Aorta (tissue), 5 donors: ENCODE measurements at regions not wholly inside any gene's neighbourhood (a gene's known extent, or its start where the extent isn't known, plus 50 kb on each side); places are given as distances from the start of the nearest gene placed in this dataset.

Experiments used
- ATAC-seq: fragments of 200-7000 bp; cut with Tn5 transposase; one replicate; pipeline ENCODE4 v1.9.1; 2022; ENCODE audit warnings: moderate library complexity; ENCODE audit not compliant: low FRiP score
- DNase-seq, 2 donors: peaks; one replicate each; pipeline ENCODE4 v3.0.0-alpha.2; 2020
- H3K27ac ChIP-seq, 2 donors: one replicate each; pipeline ENCODE4 v1.5.1; 2013; ENCODE audit warnings: low read length in 2 of 2, mild to moderate bottlenecking in 2 of 2, moderate library complexity in 2 of 2, control low read depth in 1 of 2, inconsistent platforms in 1 of 2, low read depth in 1 of 2
- H3K27me3 ChIP-seq, 2 donors: one replicate each; pipeline ENCODE4 v1.6.1; 2013; ENCODE audit warnings: control low read depth in 1 of 2, low read length in 1 of 2, mild to moderate bottlenecking in 1 of 2, moderate library complexity in 1 of 2; ENCODE audit not compliant: insufficient read depth in 2 of 2, control insufficient read depth in 1 of 2
- H3K36me3 ChIP-seq, 2 donors: one replicate each; pipeline ENCODE4 v1.6.1; 2013; ENCODE audit warnings: control low read depth in 1 of 2, low read length in 1 of 2, mild to moderate bottlenecking in 1 of 2; ENCODE audit not compliant: insufficient read depth in 2 of 2, control insufficient read depth in 1 of 2
- H3K4me1 ChIP-seq, 2 donors: one replicate each; pipeline ENCODE4 v1.6.1; 2013; ENCODE audit warnings: low read length in 2 of 2, control low read depth in 1 of 2, mild to moderate bottlenecking in 1 of 2, moderate library complexity in 1 of 2; ENCODE audit not compliant: insufficient read depth in 2 of 2, control insufficient read depth in 1 of 2
- H3K4me3 ChIP-seq, 2 donors: one replicate each; pipeline ENCODE4 v1.5.1; 2013; ENCODE audit warnings: low read length in 2 of 2, control low read depth in 1 of 2, mild to moderate bottlenecking in 1 of 2
- H3K9me3 ChIP-seq: one replicate; pipeline ENCODE4 v1.6.1; 2013; ENCODE audit warnings: mild to moderate bottlenecking, low read length; ENCODE audit not compliant: control insufficient read depth
- WGBS, 2 donors: extraction: QIAGEN DNeasy Blood & Tissue Kit; methylation state at CpG; one replicate each; pipeline ENCODE4 v1.1.7; 2013; 5-methylcytosine and 5-hydroxymethylcytosine counted together
- intact Hi-C, 2 donors: fragments of 100-400 bp; cut with DNase I; formaldehyde crosslinking; loops; one replicate each; pipeline versions ENCODE4 v1.14.2 to v1.15.0; 2022
- donor health status: healthy with polysubstance abuse.
- donor health status: Bipolar disorder and iron deficiency.
- donor health status: DM: no; HTN: no; CAD: no.
- donor health status: DM: no; HTN: no; CAD: no.
- donor health status: DM: yes; HTN: yes; CAD: no.

DNA sequence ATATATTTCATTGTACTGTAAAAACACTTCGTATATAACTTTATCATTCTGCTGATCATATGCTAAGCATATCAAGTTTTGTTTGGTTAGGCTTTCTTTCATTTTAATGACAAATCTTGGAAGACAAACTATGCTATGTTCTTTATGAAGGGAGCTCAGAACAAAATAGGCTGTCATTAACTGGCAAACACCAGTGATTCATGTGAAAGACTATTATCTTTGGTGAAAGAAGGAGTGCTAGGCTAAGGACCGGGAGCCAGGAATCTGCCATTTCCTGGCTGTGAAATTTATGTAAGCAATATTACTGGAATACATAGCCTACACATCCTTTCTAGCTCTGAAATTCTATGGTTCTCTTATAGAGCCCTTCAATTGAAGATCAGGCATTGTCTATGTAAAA is 136.2 kb upstream of the CCN2 start:
- H3K4me1 ChIP-seq = peaks cover 0 to 4% of the 10 kb centered on the region in 2 donors
- H3K9me3 ChIP-seq = no peaks in the 10 kb centered on the region

DNA sequence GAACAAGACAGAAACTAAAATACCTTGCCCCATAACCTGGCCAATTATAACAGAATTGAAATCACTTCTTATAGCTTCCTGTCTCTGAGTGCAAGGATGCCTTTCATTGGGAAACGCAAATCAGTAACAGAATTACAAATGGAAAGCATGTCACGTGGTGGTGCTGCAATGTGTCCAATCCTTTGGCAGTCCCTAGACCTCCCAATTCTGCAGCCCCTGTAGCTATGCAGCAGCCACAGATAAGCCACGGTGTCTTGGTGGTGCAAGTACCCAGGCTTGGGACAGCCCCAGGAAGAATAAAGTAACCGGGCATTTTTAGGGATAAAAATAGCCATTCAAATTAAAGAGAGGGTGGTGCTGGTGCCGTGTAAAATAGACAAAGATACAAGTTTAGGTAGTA is 134.6 kb upstream of the CCN2 start:
- H3K4me3 ChIP-seq = no peak overlapping the region
- H3K27me3 ChIP-seq = no peaks in the 10 kb centered on the region
- peak; percentile 32 for ATAC-seq
- DNase-seq = no peak
- H3K9me3 ChIP-seq = no peaks in the 10 kb centered on the region
- no peaks in the 10 kb centered on the region for H3K36me3 ChIP-seq
- H3K4me1 ChIP-seq = peaks cover 0 to 4% of the 10 kb centered on the region in 2 donors
- 6 to 9% methylated on average over 5 of the region's 5 CpGs for WGBS, 2 donors
- H3K27ac ChIP-seq = peak overlapping the region; percentile 83 to 92
- intact Hi-C loops = loop anchor here (2.0 to 5.0 kb wide), 3 partner anchors 47 to 137 kb away; no protein-coding TSS in a partner anchor

More for the DNA sequence above, 136.2 kb upstream of the CCN2 start:
- no peak overlapping the region for H3K4me3 ChIP-seq
- intact Hi-C loops = loop anchor here (5.0 kb wide), 2 partner anchors 45 to 135 kb away; no protein-coding TSS in a partner anchor
- no peaks in the 10 kb centered on the region for H3K36me3 ChIP-seq
- WGBS, 2 donors = 8% methylated on average over 2 of the region's 2 CpGs
- DNase-seq = no peak
- no peak for ATAC-seq
- H3K27ac ChIP-seq = no peak overlapping the region
- no peaks in the 10 kb centered on the region for H3K27me3 ChIP-seq

DNA sequence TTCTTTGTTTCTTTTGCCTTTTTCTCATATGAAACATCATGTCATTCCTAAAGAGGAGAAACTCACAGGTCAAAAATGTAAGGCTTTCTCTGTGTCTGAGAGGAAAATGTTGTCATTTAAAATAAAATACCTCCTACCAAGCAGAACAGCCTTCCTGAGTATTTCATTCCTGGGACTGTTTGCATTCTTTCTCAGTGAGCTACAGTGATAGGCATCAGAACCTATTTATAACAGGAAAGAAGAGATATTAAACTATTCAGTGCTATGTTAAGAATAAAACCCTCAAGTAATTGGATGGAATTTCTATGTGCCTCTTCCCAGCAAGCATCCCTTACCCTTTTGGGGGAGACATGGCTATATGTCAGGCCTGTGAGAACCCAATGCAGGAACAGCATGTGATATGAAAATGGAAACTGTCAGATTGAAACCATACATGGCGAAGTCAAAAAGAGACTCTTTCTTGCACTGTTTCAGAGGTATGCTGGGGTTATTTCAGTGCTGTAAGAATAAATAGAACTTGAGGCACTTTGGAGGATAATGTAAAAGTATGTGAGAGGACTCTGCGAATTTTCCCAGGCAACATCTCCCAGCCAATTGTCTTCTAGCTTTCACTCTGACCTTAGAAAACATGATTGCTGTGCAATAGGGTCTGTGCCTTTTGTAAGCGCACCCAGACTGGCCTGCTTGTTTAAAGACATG is 133.8 kb upstream of the CCN2 start:
- peak overlapping the region; percentile 92 to 97 for H3K27ac ChIP-seq
- ATAC-seq = peak; percentile 77
- no peak for DNase-seq
- H3K36me3 ChIP-seq = no peaks in the 10 kb centered on the region
- H3K9me3 ChIP-seq = no peaks in the 10 kb centered on the region
- no peaks in the 10 kb centered on the region for H3K27me3 ChIP-seq
- no peak overlapping the region for H3K4me3 ChIP-seq
- peaks cover 0 to 4% of the 10 kb centered on the region in 2 donors for H3K4me1 ChIP-seq
- intact Hi-C loops = loop anchor here (2.0 to 5.0 kb wide), 4 partner anchors 47 to 137 kb away; partner anchors contain the start of gene CCN2 (in 1 of the 2)
- WGBS, 2 donors = 5 to 7% methylated on average over 3 of the region's 3 CpGs

GRCh38 chr6:132082421-132082820 is 131.2 kb upstream of the CCN2 start:
- H3K27me3 ChIP-seq = no peaks in the 10 kb centered on the region
- WGBS, 2 donors = 97 to 98% methylated on average over 2 of the region's 2 CpGs
- DNase-seq = no peak
- H3K36me3 ChIP-seq = no peaks in the 10 kb centered on the region
- no peak overlapping the region for H3K27ac ChIP-seq
- no peak overlapping the region for H3K4me3 ChIP-seq
- ATAC-seq = no peak
- intact Hi-C loops = loop anchor here in 1 of 2 donors (5.0 kb wide), 2 partner anchors 50 to 130 kb away; partner anchors contain the start of gene CCN2
- H3K9me3 ChIP-seq = no peaks in the 10 kb centered on the region
- peaks cover 0 to 5% of the 10 kb centered on the region in 2 donors for H3K4me1 ChIP-seq

GRCh38 chr6:132081338-132081737 is 130.2 kb upstream of the CCN2 start:
- Histone ChIP-seq H3K9me3 (no peaks in the 10 kb centered on the region), H3K27me3 (no peaks in the 10 kb centered on the region), H3K36me3 (no peaks in the 10 kb centered on the region), H3K27ac (no peak overlapping the region), H3K4me1 (peaks cover 0 to 5% of the 10 kb centered on the region in 2 donors), H3K4me3 (no peak overlapping the region)
- ATAC-seq = no peak
- 33 to 41% methylated on average over 1 of the region's 1 CpG for WGBS, 2 donors
- intact Hi-C loops = loop anchor here in 1 of 2 donors (5.0 kb wide), 2 partner anchors 51 to 129 kb away; partner anchors contain the start of gene CCN2
- DNase-seq = no peak

DNA sequence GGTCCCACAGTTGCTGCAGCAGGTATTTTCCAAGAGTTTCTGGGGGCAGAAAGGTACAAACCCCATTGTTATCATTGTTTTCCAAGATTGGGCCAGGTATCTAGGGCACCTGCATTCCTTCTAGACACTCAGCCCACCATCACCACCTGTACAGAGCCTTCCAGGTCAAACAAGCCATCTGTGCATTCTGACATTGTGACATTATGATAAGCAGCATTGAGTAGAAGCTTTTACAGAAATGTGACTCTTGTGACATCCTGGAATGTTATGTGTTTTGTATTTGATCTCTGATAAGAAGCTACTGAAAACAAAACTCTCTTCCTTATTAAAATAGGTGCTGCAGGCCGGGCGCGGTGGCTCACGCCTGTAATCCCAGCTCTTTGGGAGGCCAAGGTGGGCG is 128.1 kb upstream of the CCN2 start:
- WGBS, 2 donors = 98% methylated on average over 5 of the region's 5 CpGs
- intact Hi-C loops = no loop called here
- H3K27me3 ChIP-seq = no peaks in the 10 kb centered on the region
- no peak overlapping the region for H3K4me3 ChIP-seq
- no peak for ATAC-seq
- H3K9me3 ChIP-seq = no peaks in the 10 kb centered on the region
- no peak for DNase-seq
- H3K27ac ChIP-seq = no peak overlapping the region
- peaks cover 0 to 1% of the 10 kb centered on the region in 2 donors for H3K4me1 ChIP-seq
- no peaks in the 10 kb centered on the region for H3K36me3 ChIP-seq

DNA sequence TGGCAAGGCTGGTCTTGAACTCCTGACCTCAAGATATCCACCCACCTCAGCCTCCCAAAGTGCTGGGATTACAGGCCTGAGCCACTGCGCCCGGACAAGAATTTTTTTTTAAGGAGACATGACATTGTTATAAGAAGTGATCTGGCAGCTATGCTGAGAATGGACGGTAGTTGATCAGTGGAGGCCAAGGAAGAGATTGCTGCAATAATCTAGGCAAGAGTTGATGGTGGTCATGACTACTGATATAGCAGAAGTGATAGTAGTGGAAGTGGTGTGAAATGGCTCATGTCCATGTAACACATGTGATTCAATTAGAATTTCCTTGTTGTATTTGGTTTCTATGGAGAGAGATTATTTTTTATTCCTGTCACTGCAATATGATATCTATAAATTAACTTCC is 125.3 kb upstream of the CCN2 start:
- peaks cover 0 to 1% of the 10 kb centered on the region in 2 donors for H3K4me1 ChIP-seq
- DNase-seq (no peak), ATAC-seq (no peak)
- H3K36me3 ChIP-seq = no peaks in the 10 kb centered on the region
- 78 to 97% methylated on average over 3 of the region's 3 CpGs for WGBS, 2 donors
- H3K9me3 ChIP-seq = no peaks in the 10 kb centered on the region
- H3K27ac ChIP-seq = no peak overlapping the region
- H3K27me3 ChIP-seq = no peaks in the 10 kb centered on the region
- intact Hi-C loops = no loop called here
- H3K4me3 ChIP-seq = no peak overlapping the region

DNA sequence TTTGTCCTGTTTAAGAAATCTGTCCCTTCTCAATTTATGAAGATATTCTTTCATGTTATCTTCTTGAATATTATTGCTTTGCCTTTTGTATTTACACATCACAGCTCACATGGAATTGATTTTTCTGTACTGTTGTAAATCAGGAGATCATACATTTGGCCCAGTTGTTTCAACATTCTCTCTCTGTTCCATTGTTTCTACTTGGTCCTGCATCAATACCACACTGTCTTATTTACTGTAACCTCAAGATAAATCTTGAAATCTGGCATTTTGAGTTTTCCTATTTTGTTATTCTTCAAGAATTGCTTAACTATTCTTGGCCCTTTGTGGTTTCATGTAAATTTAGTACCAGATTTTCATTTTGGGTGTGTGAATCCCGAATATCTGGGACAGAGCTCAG is 121.7 kb upstream of the CCN2 start:
- Histone ChIP-seq H3K9me3 (no peaks in the 10 kb centered on the region), H3K4me1 (no peaks in the 10 kb centered on the region), H3K4me3 (no peak overlapping the region), H3K27me3 (no peaks in the 10 kb centered on the region), H3K27ac (no peak overlapping the region), H3K36me3 (no peaks in the 10 kb centered on the region)
- no peak for DNase-seq
- intact Hi-C loops = no loop called here
- 79% methylated on average over 1 of the region's 1 CpG for WGBS, 2 donors
- no peak for ATAC-seq

DNA sequence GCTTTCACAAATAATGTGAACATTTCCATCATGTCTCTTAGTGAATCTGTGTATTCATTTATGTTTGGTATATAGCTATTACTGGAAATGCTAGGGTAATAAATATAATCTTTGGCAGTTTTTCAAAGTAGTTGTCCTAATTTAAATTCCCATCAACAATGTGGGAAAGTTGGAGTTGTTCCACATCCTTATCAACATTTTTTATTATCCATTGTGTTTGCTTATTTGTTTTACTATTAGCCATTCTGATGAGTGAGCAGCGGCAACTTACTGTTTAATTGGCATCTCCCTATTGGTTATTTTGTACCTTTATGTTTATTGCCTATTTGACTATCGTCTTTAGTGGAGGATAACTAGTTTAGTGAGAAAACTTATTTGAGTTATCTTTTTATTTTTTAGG is 121.1 kb upstream of the CCN2 start:
- ATAC-seq = no peak
- no peak for DNase-seq
- H3K4me3 ChIP-seq = no peak overlapping the region
- no peaks in the 10 kb centered on the region for H3K27me3 ChIP-seq
- no peaks in the 10 kb centered on the region for H3K9me3 ChIP-seq
- 93 to 97% methylated on average over 2 of the region's 2 CpGs for WGBS, 2 donors
- no peaks in the 10 kb centered on the region for H3K36me3 ChIP-seq
- no peak overlapping the region for H3K27ac ChIP-seq
- intact Hi-C loops = no loop called here
- H3K4me1 ChIP-seq = no peaks in the 10 kb centered on the region
